ENCODE measurements at regions not wholly inside any gene's neighbourhood (a gene's known extent, or its start where the extent isn't known, plus 50 kb on each side); places are given as distances from the start of the nearest gene placed in this dataset.

GRCh38 chr1:222136869-222137268 is 395.0 kb upstream of the DUSP10 start:
- no peak for TF ChIP-seq CTCF (conservative IDR thresholded peaks at IDR 0.05)
- TF ChIP-seq EZH2 (IDR thresholded peaks at IDR 0.05; ENCODE audit: low read depth): no peak

Data from PC-9 (cell line).